ENCODE measurements at regions not wholly inside any gene's neighbourhood (a gene's known extent, or its start where the extent isn't known, plus 50 kb on each side); places are given as distances from the start of the nearest gene placed in this dataset.

DNA sequence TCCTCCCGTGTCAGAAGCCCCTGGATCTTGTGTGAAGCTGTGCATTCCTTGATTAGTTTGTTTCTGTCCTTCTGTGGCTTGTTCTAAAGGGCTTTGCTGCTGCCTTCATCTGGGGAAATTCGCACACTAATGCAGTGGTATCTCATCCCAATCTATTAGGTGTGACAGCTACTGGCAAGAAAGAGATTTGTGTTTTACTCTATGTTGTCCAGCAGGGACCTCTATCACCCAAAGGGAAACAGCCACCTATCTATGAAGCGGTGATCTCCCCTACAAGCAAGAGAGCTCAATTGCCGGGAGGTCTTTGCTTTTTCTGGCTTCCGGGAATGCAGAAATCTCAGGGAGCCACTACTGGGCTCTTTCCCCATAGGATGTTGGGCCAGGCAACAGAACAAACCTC is 151.8 kb downstream of the NRN1 start:
- no peak for DNase-seq (ENCODE audit: extremely low read depth, low read depth)
- TF ChIP-seq, protein P1, sequence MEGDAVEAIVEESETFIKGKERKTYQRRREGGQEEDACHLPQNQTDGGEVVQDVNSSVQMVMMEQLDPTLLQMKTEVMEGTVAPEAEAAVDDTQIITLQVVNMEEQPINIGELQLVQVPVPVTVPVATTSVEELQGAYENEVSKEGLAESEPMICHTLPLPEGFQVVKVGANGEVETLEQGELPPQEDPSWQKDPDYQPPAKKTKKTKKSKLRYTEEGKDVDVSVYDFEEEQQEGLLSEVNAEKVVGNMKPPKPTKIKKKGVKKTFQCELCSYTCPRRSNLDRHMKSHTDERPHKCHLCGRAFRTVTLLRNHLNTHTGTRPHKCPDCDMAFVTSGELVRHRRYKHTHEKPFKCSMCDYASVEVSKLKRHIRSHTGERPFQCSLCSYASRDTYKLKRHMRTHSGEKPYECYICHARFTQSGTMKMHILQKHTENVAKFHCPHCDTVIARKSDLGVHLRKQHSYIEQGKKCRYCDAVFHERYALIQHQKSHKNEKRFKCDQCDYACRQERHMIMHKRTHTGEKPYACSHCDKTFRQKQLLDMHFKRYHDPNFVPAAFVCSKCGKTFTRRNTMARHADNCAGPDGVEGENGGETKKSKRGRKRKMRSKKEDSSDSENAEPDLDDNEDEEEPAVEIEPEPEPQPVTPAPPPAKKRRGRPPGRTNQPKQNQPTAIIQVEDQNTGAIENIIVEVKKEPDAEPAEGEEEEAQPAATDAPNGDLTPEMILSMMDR (IDR thresholded peaks at IDR 0.05; ENCODE audit: low read depth, low read length), result no peak

DNA sequence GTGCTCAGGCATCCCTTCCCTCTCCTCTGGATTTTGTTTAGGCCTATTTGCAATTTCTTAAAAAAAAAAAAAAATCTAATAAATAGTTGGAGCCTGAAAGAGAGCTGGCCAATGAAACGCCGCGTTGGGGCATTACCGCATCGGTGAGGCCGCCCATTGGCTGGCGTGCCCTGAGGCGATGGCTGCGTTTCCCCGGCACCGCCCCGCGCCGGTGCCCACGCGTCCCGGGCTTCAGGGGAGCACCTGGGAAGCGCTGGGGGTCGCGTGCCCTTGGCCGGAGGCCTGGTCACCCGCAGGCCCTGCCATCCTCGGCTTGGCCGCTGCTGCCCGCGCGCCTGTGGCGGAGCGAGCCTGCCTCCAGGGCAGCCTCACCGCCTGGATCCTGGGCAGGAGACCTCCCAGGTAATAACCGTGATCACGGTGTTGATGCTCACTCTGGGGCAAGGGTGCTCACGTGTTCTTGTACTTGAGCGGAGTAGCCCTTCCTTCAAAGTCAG is 155.4 kb downstream of the NRN1 start:
- TF ChIP-seq, protein P1 (IDR thresholded peaks at IDR 0.05; ENCODE audit: low read depth, low read length), result no peak
- DNase-seq (ENCODE audit: extremely low read depth, low read depth), result no peak

DNA sequence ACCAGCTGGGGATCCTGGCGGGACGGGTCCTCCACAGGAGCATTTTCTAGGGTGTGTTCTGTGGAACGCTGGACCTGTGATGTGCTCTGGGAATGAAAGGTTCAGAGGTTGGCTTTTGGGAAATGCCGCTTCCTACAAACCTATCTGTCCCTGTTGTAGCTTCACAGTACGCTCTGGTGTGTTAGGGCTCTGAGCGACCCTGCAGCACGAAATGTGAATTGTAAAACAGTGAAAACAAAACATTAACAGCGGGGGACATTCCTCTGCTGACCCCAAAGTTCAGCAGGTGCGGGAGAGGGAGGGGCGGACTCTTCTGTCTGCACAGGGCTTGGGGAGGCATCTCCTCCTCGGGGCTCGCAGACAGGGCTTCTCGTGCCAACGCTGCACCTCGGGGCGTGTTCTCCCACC is 155.9 kb downstream of the NRN1 start:
- TF ChIP-seq, protein P1 (IDR thresholded peaks at IDR 0.05; ENCODE audit: low read depth, low read length), result no peak

DNA sequence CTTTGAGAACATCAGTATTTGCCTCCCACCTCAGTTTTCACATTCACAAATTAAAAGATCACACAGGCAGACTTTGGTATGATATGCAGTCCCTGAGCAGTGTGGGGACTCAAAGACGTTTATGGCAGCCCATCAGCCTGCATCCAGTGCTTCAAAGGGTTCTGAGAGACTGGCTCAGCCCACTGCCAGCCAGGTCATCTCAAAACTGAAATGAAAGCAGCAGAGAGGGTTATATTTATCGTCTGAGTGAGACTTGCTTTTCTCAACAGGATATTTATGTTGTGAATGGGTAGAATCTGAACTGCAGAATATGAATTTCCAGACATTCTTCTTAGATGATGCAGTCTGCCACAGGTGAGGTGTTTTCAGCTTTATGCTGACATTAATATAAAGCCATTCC is 159.8 kb downstream of the NRN1 start:
- DNase-seq (ENCODE audit: extremely low read depth, low read depth), result no peak
- TF ChIP-seq, protein P1 (IDR thresholded peaks at IDR 0.05; ENCODE audit: low read depth, low read length), result no peak

More for the DNA sequence above, 155.9 kb downstream of the NRN1 start:
- no peak for DNase-seq (ENCODE audit: extremely low read depth, low read depth)

DNA sequence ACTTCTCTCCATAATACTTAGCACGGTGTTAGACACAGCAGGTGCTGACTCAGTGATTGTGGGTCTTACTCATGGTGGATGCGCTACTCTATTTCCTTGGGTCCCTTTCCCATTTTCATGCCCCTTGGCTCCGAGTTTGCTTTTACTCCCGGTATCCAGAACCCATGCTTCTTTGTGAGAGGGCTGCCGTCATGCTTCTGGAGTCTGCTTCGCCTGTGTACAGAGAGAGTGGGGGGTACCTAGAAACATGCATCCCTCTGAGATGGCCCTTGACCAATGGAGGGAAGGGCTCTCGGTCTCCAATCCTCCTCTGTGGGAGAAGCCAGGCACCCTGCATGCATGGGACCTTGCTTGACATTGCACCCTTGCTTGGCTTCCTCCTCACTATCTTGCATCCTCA is 160.4 kb downstream of the NRN1 start:
- no peak for DNase-seq (ENCODE audit: extremely low read depth, low read depth)
- TF ChIP-seq, protein P1 (IDR thresholded peaks at IDR 0.05; ENCODE audit: low read depth, low read length), result no peak

DNA sequence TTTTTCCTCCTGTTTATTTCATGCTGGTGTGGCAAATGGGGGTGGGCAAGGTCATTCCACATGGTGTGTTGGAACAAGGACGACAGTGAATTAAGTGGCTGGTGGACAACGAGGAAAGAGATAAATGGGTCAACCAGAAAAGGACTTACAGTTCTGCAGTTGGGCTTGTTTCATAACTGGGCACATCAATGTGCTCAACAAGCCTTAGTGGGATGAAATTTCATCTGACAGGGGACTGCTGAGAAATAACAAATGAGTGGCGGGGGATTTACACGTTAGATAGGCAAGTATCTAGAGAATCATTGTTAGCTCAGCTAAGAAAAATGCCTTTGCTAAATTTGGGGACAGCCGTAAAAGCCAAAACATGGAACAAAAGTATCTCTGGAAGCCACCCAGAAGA is 163.6 kb downstream of the NRN1 start:
- TF ChIP-seq, protein P1 (IDR thresholded peaks at IDR 0.05; ENCODE audit: low read depth, low read length), result no peak
- no peak for DNase-seq (ENCODE audit: extremely low read depth, low read depth)

DNA sequence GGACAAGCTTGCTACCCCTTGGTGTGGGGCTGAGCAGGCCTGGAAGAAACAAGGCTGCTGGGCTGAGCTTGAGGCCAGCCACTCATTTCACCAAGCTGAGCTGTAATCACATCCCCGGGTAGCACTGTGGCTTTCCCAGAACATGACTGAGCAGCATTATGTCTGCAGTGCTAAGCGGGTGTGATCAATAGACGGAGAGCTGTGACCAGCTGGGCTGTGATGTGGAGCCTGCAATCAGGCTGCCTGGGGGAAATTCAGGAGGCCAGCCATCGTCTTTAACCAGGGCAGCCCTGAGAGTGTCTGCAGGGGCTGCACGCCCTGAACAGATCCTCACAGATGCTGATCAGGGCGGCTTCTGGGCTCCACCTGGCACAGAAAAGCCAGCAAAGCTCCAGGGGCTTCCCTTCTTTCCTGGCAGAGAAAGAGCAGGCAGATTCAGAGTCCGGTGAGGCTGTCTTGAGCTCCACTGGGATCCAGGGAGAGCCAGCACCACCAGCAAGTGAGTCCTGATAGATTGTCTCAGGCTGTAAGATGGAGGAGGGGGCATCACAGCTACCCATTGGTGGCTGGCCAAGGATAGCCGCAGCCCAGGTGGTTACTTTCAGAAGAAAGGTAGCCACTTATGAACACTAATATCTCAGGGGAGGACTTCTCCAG is 165.9 kb downstream of the NRN1 start:
- DNase-seq (ENCODE audit: extremely low read depth, low read depth), result no peak
- TF ChIP-seq, protein P1 (IDR thresholded peaks at IDR 0.05; ENCODE audit: low read depth, low read length), result no peak
